HepG2 (cell line): ENCODE measurements at regions not wholly inside any gene's neighbourhood (a gene's known extent, or its start where the extent isn't known, plus 50 kb on each side); places are given as distances from the start of the nearest gene placed in this dataset.

ENCODE experiments used
- ATAC-seq: fragments of 200-7000 bp; cut with Tn5 transposase; 3 replicates; pipeline ENCODE4 v1.9.1; 2020; ENCODE audit warnings: mild to moderate bottlenecking, moderate library complexity
- BruUV-seq: library from RNA; stranded (reverse); fragments of 400-500 nt; replicated peaks from 2 replicates; lab custom pipeline; 2021; lab: Mats Ljungman, UMichigan
- CTCF ChIA-PET: fragments of 300-600 bp; formaldehyde crosslinking; extraction: SDS; loops from one replicate; lab custom pipeline; 2021; ENCODE audit warnings: low total read pairs, inconsistent platforms, low intra/inter-chr PET ratio; lab: Yijun Ruan, JAX
- POLR2A ChIA-PET: fragments of 350-600 bp; sonication (Branson Sonifier 250); formaldehyde crosslinking; loops from one replicate; lab custom pipeline; 2020; ENCODE audit warnings: antibody characterized with exemption, inconsistent platforms; lab: Yijun Ruan, JAX
- DNase-seq: peaks from one replicate; pipeline ENCODE4 v3.0.0-alpha.2; 2015; ENCODE audit warnings: low spot score
- FAIRE-seq: peaks from 3 replicates; lab custom pipeline; 2011; peaks lifted over from hg19 to GRCh38; lab: Jason Lieb, UNC
- H2AFZ ChIP-seq: one replicate; pipeline ENCODE4 v1.6.1; 2011; ENCODE audit warnings: low read length, inconsistent platforms
- H3K27ac ChIP-seq: fragments of 300-600 bp; 3 replicates; pipeline ENCODE4 v1.8.0; 2011; ENCODE audit warnings: mixed run types, mild to moderate bottlenecking, mixed read lengths, low read length, inconsistent platforms; ENCODE audit not compliant: insufficient read depth; ENCODE audit errors: extremely low read length
- H3K27me3 ChIP-seq, 2 experiments: fragments of 200-600 bp in 1 of 2; 2 replicates in 1 of 2; 3 replicates in 1 of 2; pipeline versions ENCODE4 v1.6.0 to v1.8.0; 2011; ENCODE audit warnings: low read length in 2 of 2, mild to moderate bottlenecking in 2 of 2, moderate library complexity in 2 of 2, inconsistent platforms in 1 of 2; ENCODE audit not compliant: insufficient read depth in 2 of 2, control insufficient read depth in 1 of 2
- H3K36me3 ChIP-seq, 2 experiments: fragments of 200-600 bp in 1 of 2; replicated peaks in 1 of 2; 2 replicates in 1 of 2; 3 replicates in 1 of 2; pipeline versions ENCODE4 v1.5.1 to v1.8.0; 2011; ENCODE audit warnings: low read length in 2 of 2, inconsistent platforms in 1 of 2; ENCODE audit not compliant: insufficient read depth in 2 of 2, control insufficient read depth in 1 of 2
- H3K4me1 ChIP-seq: 2 replicates; pipeline ENCODE4 v1.5.1; 2012; ENCODE audit warnings: low read length, inconsistent platforms; ENCODE audit not compliant: insufficient read depth
- H3K4me2 ChIP-seq: 2 replicates; pipeline ENCODE4 v1.6.0; 2011; ENCODE audit warnings: low read depth, low read length, inconsistent platforms
- H3K4me3 ChIP-seq, 3 experiments: fragments of 200-600 bp in 1 of 3; sonication (generic), shearing (Covaris generic) in 1 of 3; replicated peaks in 1 of 3; 2 replicates each; pipeline ENCODE4 v1.5.1; 2011 to 2016; ENCODE audit warnings: low read length in 3 of 3, inconsistent platforms in 2 of 3, low read depth in 2 of 3, mild to moderate bottlenecking in 2 of 3, control low read depth in 1 of 3, mixed read lengths in 1 of 3; ENCODE audit not compliant: insufficient read depth in 1 of 3
- H3K79me2 ChIP-seq: one replicate; pipeline ENCODE4 v1.6.1; 2011; ENCODE audit warnings: low read length, inconsistent platforms; ENCODE audit not compliant: insufficient read depth
- H3K9ac ChIP-seq: 2 replicates; pipeline ENCODE4 v1.6.0; 2011; ENCODE audit warnings: mild to moderate bottlenecking, low read depth, low read length, inconsistent platforms; ENCODE audit not compliant: insufficient read depth
- H3K9me3 ChIP-seq: 2 replicates; pipeline ENCODE4 v1.5.1; 2012; ENCODE audit warnings: mild to moderate bottlenecking, low read length
- H4K20me1 ChIP-seq: 2 replicates; pipeline ENCODE4 v1.6.0; 2011; ENCODE audit warnings: inconsistent platforms, mild to moderate bottlenecking, low read length, moderate library complexity; ENCODE audit not compliant: insufficient read depth
- GATAD1 ChIP-seq: IDR thresholded peaks from 2 replicates; pipeline ENCODE4 v1.6.1; 2016; ENCODE audit warnings: missing genetic modification reagents, missing compliant biosample characterization
- MYC ChIP-seq: sonication (generic); formaldehyde crosslinking; IDR thresholded peaks from 2 replicates; pipeline ENCODE4 v1.9.0; 2021; ENCODE audit warnings: missing genetic modification reagents, borderline replicate concordance
- NFAT5 ChIP-seq: sonication (generic); formaldehyde crosslinking; IDR thresholded peaks from 2 replicates; pipeline ENCODE4 v1.4.0; 2020; ENCODE audit warnings: missing genetic modification reagents
- ONECUT2 ChIP-seq: sonication (generic); formaldehyde crosslinking; IDR thresholded peaks from 2 replicates; pipeline ENCODE4 v1.4.0; 2020; ENCODE audit warnings: missing genetic modification reagents
- POGZ ChIP-seq: sonication (generic); formaldehyde crosslinking; IDR thresholded peaks from 2 replicates; pipeline ENCODE4 v1.4.0; 2020; ENCODE audit warnings: mild to moderate bottlenecking, missing genetic modification reagents
- RFX1 ChIP-seq: fragments of 450-650 bp; IDR thresholded peaks from 2 replicates; pipeline ENCODE4 v1.6.1; 2017
- SIX4 ChIP-seq: sonication (generic); formaldehyde crosslinking; IDR thresholded peaks from 2 replicates; pipeline ENCODE4 v1.4.0; 2020; ENCODE audit warnings: missing genetic modification reagents
- SMC3 ChIP-seq: IDR thresholded peaks from 2 replicates; pipeline ENCODE4 v1.6.1; 2011; ENCODE audit warnings: low read length, improper control_type of control experiment
- SMYD3 ChIP-seq: sonication (generic); formaldehyde crosslinking; IDR thresholded peaks from 2 replicates; pipeline ENCODE4 v1.8.1; 2023; ENCODE audit warnings: mild to moderate bottlenecking, missing genetic modification reagents
- TSC22D2 ChIP-seq: sonication (generic); formaldehyde crosslinking; IDR thresholded peaks from 2 replicates; pipeline ENCODE4 v1.5.1; 2020; ENCODE audit warnings: missing genetic modification reagents, mild to moderate bottlenecking, borderline replicate concordance
- ZBTB49 ChIP-seq: sonication (generic); formaldehyde crosslinking; IDR thresholded peaks from 2 replicates; pipeline ENCODE4 v1.4.0; 2020; ENCODE audit warnings: missing genetic modification reagents, borderline replicate concordance
- ZNF501 ChIP-seq: sonication (generic); formaldehyde crosslinking; IDR thresholded peaks from 2 replicates; pipeline ENCODE4 v1.5.1; 2020; ENCODE audit warnings: mild to moderate bottlenecking, moderate library complexity, missing genetic modification reagents
- ZSCAN20 ChIP-seq: sonication (generic); formaldehyde crosslinking; IDR thresholded peaks from 2 replicates; pipeline ENCODE4 v1.4.0; 2020; ENCODE audit warnings: missing genetic modification reagents, mild to moderate bottlenecking, borderline replicate concordance
- WGBS: methylation state at CpG from one replicate; pipeline ENCODE4 v1.1.6; 2017; ENCODE audit warnings: low lambda C conversion rate; 5-methylcytosine and 5-hydroxymethylcytosine counted together
- in situ Hi-C: cut with HindIII; loops from 2 replicates; pipeline ENCODE4 v1.10.0; 2017; ENCODE audit warnings: low pct_unique_long_range_greater_than_20kb; ENCODE audit not compliant: extremely low pct_ligation_motif_present
- intact Hi-C: fragments of 100-400 bp; cut with micrococcal nuclease; formaldehyde crosslinking; loops from one replicate; pipeline ENCODE4 v1.10.0; 2022; ENCODE audit not compliant: unreplicated experiment
- TF ChIP-seq, protein P1 (sequence below): sonication (generic); formaldehyde crosslinking; IDR thresholded peaks from 2 replicates; pipeline ENCODE4 v1.4.0; 2020; ENCODE audit warnings: missing genetic modification reagents

GRCh38 chr18:44536046-44536445, 144.6 kb upstream of the SETBP1 start:
- ChIA-PET CTCF (no interaction called here), POLR2A (no interaction called here)
- FAIRE-seq (no peak), DNase-seq (no peak), ATAC-seq (no peak)
- no peak overlapping the region for H2AFZ ChIP-seq
- WGBS = 0% methylated on average over 1 of the region's 1 CpG
- in situ Hi-C loops = no loop called here
- no peaks in the 10 kb centered on the region for H3K79me2 ChIP-seq
- no peak overlapping the region for H3K9ac ChIP-seq
- no TSS peak for BruUV-seq
- H3K27ac ChIP-seq = no peak overlapping the region
- H3K4me3 ChIP-seq = no peak overlapping the region
- no peaks in the 10 kb centered on the region for H3K36me3 ChIP-seq
- no peak overlapping the region for H3K4me2 ChIP-seq
- H4K20me1 ChIP-seq = no peaks in the 10 kb centered on the region
- intact Hi-C loops = no loop called here
- no peaks in the 10 kb centered on the region for H3K27me3 ChIP-seq
- peaks cover 19% of the 10 kb centered on the region for H3K9me3 ChIP-seq
- no peaks in the 10 kb centered on the region for H3K4me1 ChIP-seq
- TF ChIP-seq MYC (CRISPR knock-in tag) (no peak), SMYD3 (no peak), TSC22D2 (CRISPR knock-in tag) (no peak), ZNF501 (CRISPR knock-in tag) (no peak), ONECUT2 (CRISPR knock-in tag) (no peak), ZBTB49 (no peak), POGZ (CRISPR knock-in tag) (no peak), GATAD1 (CRISPR knock-in tag) (no peak), SIX4 (CRISPR knock-in tag) (no peak), ZSCAN20 (CRISPR knock-in tag) (no peak), NFAT5 (no peak), SMC3 (no peak), RFX1 (no peak)
- TF ChIP-seq, protein P1, sequence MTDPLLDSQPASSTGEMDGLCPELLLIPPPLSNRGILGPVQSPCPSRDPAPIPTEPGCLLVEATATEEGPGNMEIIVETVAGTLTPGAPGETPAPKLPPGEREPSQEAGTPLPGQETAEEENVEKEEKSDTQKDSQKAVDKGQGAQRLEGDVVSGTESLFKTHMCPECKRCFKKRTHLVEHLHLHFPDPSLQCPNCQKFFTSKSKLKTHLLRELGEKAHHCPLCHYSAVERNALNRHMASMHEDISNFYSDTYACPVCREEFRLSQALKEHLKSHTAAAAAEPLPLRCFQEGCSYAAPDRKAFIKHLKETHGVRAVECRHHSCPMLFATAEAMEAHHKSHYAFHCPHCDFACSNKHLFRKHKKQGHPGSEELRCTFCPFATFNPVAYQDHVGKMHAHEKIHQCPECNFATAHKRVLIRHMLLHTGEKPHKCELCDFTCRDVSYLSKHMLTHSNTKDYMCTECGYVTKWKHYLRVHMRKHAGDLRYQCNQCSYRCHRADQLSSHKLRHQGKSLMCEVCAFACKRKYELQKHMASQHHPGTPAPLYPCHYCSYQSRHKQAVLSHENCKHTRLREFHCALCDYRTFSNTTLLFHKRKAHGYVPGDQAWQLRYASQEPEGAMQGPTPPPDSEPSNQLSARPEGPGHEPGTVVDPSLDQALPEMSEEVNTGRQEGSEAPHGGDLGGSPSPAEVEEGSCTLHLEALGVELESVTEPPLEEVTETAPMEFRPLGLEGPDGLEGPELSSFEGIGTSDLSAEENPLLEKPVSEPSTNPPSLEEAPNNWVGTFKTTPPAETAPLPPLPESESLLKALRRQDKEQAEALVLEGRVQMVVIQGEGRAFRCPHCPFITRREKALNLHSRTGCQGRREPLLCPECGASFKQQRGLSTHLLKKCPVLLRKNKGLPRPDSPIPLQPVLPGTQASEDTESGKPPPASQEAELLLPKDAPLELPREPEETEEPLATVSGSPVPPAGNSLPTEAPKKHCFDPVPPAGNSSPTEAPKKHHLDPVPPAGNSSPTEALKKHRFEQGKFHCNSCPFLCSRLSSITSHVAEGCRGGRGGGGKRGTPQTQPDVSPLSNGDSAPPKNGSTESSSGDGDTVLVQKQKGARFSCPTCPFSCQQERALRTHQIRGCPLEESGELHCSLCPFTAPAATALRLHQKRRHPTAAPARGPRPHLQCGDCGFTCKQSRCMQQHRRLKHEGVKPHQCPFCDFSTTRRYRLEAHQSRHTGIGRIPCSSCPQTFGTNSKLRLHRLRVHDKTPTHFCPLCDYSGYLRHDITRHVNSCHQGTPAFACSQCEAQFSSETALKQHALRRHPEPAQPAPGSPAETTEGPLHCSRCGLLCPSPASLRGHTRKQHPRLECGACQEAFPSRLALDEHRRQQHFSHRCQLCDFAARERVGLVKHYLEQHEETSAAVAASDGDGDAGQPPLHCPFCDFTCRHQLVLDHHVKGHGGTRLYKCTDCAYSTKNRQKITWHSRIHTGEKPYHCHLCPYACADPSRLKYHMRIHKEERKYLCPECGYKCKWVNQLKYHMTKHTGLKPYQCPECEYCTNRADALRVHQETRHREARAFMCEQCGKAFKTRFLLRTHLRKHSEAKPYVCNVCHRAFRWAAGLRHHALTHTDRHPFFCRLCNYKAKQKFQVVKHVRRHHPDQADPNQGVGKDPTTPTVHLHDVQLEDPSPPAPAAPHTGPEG (CRISPR knock-in tag) = no peak
